ENCODE measurements at regions not wholly inside any gene's neighbourhood (a gene's known extent, or its start where the extent isn't known, plus 50 kb on each side); places are given as distances from the start of the nearest gene placed in this dataset.

DNA sequence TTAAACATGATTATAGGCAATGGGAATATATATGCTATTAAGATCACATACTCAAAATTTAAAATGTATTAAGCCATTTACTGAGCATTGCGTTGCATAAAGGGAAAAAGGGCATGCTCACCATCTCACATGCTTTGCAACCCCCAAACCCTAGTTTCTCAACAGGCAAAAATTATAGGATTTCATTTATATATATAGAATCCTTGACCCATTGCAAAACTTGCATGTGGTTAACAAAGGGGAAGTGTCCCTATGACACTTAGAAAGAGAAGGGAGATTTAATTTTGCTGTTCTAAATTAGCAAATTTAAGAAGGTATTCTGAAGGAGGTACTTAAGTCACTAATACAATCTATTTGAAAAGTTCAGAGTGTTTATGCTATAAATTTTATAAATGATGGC lies 837.8 kb downstream of the DIPK2A start (continued):
- TF ChIP-seq, protein P1, sequence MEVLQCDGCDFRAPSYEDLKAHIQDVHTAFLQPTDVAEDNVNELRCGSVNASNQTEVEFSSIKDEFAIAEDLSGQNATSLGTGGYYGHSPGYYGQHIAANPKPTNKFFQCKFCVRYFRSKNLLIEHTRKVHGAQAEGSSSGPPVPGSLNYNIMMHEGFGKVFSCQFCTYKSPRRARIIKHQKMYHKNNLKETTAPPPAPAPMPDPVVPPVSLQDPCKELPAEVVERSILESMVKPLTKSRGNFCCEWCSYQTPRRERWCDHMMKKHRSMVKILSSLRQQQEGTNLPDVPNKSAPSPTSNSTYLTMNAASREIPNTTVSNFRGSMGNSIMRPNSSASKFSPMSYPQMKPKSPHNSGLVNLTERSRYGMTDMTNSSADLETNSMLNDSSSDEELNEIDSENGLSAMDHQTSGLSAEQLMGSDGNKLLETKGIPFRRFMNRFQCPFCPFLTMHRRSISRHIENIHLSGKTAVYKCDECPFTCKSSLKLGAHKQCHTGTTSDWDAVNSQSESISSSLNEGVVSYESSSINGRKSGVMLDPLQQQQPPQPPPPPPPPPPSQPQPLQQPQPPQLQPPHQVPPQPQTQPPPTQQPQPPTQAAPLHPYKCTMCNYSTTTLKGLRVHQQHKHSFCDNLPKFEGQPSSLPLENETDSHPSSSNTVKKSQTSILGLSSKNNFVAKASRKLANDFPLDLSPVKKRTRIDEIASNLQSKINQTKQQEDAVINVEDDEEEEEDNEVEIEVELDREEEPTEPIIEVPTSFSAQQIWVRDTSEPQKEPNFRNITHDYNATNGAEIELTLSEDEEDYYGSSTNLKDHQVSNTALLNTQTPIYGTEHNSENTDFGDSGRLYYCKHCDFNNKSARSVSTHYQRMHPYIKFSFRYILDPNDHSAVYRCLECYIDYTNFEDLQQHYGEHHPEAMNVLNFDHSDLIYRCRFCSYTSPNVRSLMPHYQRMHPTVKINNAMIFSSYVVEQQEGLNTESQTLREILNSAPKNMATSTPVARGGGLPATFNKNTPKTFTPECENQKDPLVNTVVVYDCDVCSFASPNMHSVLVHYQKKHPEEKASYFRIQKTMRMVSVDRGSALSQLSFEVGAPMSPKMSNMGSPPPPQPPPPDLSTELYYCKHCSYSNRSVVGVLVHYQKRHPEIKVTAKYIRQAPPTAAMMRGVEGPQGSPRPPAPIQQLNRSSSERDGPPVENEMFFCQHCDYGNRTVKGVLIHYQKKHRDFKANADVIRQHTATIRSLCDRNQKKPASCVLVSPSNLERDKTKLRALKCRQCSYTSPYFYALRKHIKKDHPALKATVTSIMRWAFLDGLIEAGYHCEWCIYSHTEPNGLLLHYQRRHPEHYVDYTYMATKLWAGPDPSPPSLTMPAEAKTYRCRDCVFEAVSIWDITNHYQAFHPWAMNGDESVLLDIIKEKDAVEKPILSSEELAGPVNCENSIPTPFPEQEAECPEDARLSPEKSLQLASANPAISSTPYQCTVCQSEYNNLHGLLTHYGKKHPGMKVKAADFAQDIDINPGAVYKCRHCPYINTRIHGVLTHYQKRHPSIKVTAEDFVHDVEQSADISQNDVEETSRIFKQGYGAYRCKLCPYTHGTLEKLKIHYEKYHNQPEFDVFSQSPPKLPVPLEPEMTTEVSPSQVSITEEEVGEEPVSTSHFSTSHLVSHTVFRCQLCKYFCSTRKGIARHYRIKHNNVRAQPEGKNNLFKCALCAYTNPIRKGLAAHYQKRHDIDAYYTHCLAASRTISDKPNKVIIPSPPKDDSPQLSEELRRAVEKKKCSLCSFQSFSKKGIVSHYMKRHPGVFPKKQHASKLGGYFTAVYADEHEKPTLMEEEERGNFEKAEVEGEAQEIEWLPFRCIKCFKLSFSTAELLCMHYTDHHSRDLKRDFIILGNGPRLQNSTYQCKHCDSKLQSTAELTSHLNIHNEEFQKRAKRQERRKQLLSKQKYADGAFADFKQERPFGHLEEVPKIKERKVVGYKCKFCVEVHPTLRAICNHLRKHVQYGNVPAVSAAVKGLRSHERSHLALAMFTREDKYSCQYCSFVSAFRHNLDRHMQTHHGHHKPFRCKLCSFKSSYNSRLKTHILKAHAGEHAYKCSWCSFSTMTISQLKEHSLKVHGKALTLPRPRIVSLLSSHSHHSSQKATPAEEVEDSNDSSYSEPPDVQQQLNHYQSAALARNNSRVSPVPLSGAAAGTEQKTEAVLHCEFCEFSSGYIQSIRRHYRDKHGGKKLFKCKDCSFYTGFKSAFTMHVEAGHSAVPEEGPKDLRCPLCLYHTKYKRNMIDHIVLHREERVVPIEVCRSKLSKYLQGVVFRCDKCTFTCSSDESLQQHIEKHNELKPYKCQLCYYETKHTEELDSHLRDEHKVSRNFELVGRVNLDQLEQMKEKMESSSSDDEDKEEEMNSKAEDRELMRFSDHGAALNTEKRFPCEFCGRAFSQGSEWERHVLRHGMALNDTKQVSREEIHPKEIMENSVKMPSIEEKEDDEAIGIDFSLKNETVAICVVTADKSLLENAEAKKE (CRISPR knock-in tag; IDR thresholded peaks at IDR 0.05): no peak
- TF ChIP-seq, protein P2, sequence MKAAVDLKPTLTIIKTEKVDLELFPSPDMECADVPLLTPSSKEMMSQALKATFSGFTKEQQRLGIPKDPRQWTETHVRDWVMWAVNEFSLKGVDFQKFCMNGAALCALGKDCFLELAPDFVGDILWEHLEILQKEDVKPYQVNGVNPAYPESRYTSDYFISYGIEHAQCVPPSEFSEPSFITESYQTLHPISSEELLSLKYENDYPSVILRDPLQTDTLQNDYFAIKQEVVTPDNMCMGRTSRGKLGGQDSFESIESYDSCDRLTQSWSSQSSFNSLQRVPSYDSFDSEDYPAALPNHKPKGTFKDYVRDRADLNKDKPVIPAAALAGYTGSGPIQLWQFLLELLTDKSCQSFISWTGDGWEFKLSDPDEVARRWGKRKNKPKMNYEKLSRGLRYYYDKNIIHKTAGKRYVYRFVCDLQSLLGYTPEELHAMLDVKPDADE (IDR thresholded peaks at IDR 0.05): no peak
- TF ChIP-seq ZNF114 (CRISPR knock-in tag; IDR thresholded peaks at IDR 0.05) (no peak), NANOG (IDR thresholded peaks at IDR 0.05; ENCODE audit: borderline replicate concordance) (no peak), CREB1 (CRISPR knock-in tag; IDR thresholded peaks at IDR 0.05; ENCODE audit: low read depth) (no peak), ZNF331 (CRISPR knock-in tag; IDR thresholded peaks at IDR 0.05; ENCODE audit: low read depth) (no peak), POLR2AphosphoS5 (IDR thresholded peaks at IDR 0.05; ENCODE audit: low read depth) (no peak), STAT1 (IDR thresholded peaks at IDR 0.05; ENCODE audit: unreplicated experiment) (no peak)

DNA sequence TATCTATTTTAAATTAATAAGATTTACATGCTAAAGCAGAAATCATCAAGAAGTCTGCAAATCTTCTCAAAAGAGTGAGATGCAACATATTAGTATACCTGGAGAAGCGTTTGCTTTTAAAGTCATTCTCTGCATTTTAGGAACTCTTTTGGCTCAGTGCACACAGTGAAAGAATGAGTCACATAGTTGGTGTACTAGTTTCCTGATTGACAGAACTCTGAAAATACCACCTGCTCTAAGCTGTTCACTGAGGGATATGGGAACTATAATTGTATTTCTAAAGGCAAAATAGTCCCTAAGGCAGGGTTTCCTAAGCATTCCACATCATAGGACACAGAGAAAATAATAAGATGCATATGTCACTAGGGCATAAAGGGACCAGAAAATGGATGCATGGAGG lies 838.5 kb downstream of the DIPK2A start:
- no peak overlapping the region for H3K4me3 Mint-ChIP-seq
- H3K9me3 Mint-ChIP-seq: no peaks in the 10 kb centered on the region; the same call in 2 of the 3 replicates
- H3K27me3 Mint-ChIP-seq (ENCODE audit: insufficient read depth, low read depth, poor library complexity): no peaks in the 10 kb centered on the region
- no peak overlapping the region for H3K27ac Mint-ChIP-seq
- H3K4me3 ChIP-seq: no peak overlapping the region
- H3K4me1 ChIP-seq (ENCODE audit: insufficient read depth): no peaks in the 10 kb centered on the region
- no peaks in the 10 kb centered on the region for H3F3A ChIP-seq (replicated peaks; ENCODE audit: low read depth)
- ATAC-seq: no peak
- no peaks in the 10 kb centered on the region; the same call in 2 of the 3 replicates for H3K4me1 Mint-ChIP-seq
- H3K36me3 Mint-ChIP-seq (ENCODE audit: low read depth): no peaks in the 10 kb centered on the region
- H3K27ac ChIP-seq (ENCODE audit: low read depth): no peak overlapping the region
- H2AFZ ChIP-seq: no peak overlapping the region
- no peak overlapping the region for H3K4me2 ChIP-seq
- no peaks in the 10 kb centered on the region for H3K79me2 ChIP-seq (replicated peaks; ENCODE audit: insufficient read depth)
- no peaks in the 10 kb centered on the region for H3K27me3 ChIP-seq (ENCODE audit: insufficient read depth)
- 0 out of 2 replicates have a peak, but pooled peaks cover 6% of the 10 kb centered on the region for H3K9me2 ChIP-seq (ENCODE audit: insufficient read depth)
- no peaks in the 10 kb centered on the region for H3K36me3 ChIP-seq (ENCODE audit: insufficient read depth)
- no peaks in the 10 kb centered on the region for H4K20me1 ChIP-seq (replicated peaks; ENCODE audit: insufficient read depth)
- no peak for DNase-seq (ENCODE audit: low spot score)
- TF ChIP-seq, protein P3, sequence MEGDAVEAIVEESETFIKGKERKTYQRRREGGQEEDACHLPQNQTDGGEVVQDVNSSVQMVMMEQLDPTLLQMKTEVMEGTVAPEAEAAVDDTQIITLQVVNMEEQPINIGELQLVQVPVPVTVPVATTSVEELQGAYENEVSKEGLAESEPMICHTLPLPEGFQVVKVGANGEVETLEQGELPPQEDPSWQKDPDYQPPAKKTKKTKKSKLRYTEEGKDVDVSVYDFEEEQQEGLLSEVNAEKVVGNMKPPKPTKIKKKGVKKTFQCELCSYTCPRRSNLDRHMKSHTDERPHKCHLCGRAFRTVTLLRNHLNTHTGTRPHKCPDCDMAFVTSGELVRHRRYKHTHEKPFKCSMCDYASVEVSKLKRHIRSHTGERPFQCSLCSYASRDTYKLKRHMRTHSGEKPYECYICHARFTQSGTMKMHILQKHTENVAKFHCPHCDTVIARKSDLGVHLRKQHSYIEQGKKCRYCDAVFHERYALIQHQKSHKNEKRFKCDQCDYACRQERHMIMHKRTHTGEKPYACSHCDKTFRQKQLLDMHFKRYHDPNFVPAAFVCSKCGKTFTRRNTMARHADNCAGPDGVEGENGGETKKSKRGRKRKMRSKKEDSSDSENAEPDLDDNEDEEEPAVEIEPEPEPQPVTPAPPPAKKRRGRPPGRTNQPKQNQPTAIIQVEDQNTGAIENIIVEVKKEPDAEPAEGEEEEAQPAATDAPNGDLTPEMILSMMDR (conservative IDR thresholded peaks at IDR 0.05; ENCODE audit: low read depth in 2 of 2): no peak
- TF ChIP-seq, protein P4, sequence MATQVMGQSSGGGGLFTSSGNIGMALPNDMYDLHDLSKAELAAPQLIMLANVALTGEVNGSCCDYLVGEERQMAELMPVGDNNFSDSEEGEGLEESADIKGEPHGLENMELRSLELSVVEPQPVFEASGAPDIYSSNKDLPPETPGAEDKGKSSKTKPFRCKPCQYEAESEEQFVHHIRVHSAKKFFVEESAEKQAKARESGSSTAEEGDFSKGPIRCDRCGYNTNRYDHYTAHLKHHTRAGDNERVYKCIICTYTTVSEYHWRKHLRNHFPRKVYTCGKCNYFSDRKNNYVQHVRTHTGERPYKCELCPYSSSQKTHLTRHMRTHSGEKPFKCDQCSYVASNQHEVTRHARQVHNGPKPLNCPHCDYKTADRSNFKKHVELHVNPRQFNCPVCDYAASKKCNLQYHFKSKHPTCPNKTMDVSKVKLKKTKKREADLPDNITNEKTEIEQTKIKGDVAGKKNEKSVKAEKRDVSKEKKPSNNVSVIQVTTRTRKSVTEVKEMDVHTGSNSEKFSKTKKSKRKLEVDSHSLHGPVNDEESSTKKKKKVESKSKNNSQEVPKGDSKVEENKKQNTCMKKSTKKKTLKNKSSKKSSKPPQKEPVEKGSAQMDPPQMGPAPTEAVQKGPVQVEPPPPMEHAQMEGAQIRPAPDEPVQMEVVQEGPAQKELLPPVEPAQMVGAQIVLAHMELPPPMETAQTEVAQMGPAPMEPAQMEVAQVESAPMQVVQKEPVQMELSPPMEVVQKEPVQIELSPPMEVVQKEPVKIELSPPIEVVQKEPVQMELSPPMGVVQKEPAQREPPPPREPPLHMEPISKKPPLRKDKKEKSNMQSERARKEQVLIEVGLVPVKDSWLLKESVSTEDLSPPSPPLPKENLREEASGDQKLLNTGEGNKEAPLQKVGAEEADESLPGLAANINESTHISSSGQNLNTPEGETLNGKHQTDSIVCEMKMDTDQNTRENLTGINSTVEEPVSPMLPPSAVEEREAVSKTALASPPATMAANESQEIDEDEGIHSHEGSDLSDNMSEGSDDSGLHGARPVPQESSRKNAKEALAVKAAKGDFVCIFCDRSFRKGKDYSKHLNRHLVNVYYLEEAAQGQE (IDR thresholded peaks at IDR 0.05; ENCODE audit: unreplicated experiment): no peak
- TF ChIP-seq CREB1 (CRISPR knock-in tag; IDR thresholded peaks at IDR 0.05; ENCODE audit: low read depth) (no peak), EZH2 (IDR thresholded peaks at IDR 0.05; ENCODE audit: low read depth, unreplicated experiment) (no peak), EZH2phosphoT487 (IDR thresholded peaks at IDR 0.05; ENCODE audit: unreplicated experiment) (no peak), STAT1 (IDR thresholded peaks at IDR 0.05; ENCODE audit: unreplicated experiment) (no peak)
